Tibial nerve (tissue), 4 donors: ENCODE measurements at regions not wholly inside any gene's neighbourhood (a gene's known extent, or its start where the extent isn't known, plus 50 kb on each side); places are given as distances from the start of the nearest gene placed in this dataset.

Experiments used
- DNase-seq, 2 donors: peaks; one replicate each; pipeline ENCODE4 v3.0.0-alpha.2; 2019; ENCODE audit warnings: low spot score in 2 of 2
- H3K27ac ChIP-seq, 4 donors: fragments of 200-600 bp; sonication (generic) in 3 of 4; one replicate each; pipeline ENCODE4 v1.5.1; 2017 to 2019; ENCODE audit warnings: mild to moderate bottlenecking in 1 of 4
- H3K27me3 ChIP-seq, 2 donors: fragments of 200-600 bp; sonication (generic) in 1 of 2; one replicate each; pipeline versions ENCODE4 v1.5.1 to v1.6.0; 2017 to 2019
- H3K36me3 ChIP-seq, 3 donors: fragments of 200-600 bp; sonication (generic); one replicate each; pipeline ENCODE4 v1.5.1; 2018 to 2019
- H3K4me1 ChIP-seq, 4 donors: fragments of 200-600 bp; sonication (generic) in 3 of 4; one replicate each; pipeline ENCODE4 v1.5.1; 2017 to 2019
- H3K4me3 ChIP-seq, 4 donors: fragments of 200-600 bp; sonication (generic) in 3 of 4; one replicate each; pipeline ENCODE4 v1.5.1; 2017 to 2019; ENCODE audit warnings: mild to moderate bottlenecking in 1 of 4, moderate library complexity in 1 of 4
- H3K9me3 ChIP-seq, 4 donors: fragments of 200-600 bp; sonication (generic) in 3 of 4; one replicate each; pipeline ENCODE4 v1.5.1; 2017 to 2019
- CTCF ChIP-seq, 5 experiments: fragments of 200-600 bp in 3 of 5; fragments of 450-650 bp in 2 of 5; sonication (generic) in 3 of 5; IDR thresholded peaks; one replicate each; pipeline ENCODE4 v1.5.1; 2016 to 2019; ENCODE audit warnings: antibody characterized with exemption in 5 of 5, mild to moderate bottlenecking in 3 of 5, moderate library complexity in 2 of 5
- EP300 ChIP-seq, 2 donors: sonication (generic); formaldehyde crosslinking; IDR thresholded peaks; one replicate each; pipeline ENCODE4 v1.6.1; 2017; ENCODE audit warnings: antibody characterized with exemption in 2 of 2, mild to moderate bottlenecking in 1 of 2
- POLR2A ChIP-seq, 2 donors: fragments of 450-650 bp; IDR thresholded peaks; one replicate each; pipeline ENCODE4 v1.6.1; 2017; ENCODE audit warnings: antibody characterized with exemption in 2 of 2, mild to moderate bottlenecking in 2 of 2, moderate library complexity in 2 of 2
- WGBS, 2 donors: methylation state at CpG; one replicate each; pipeline ENCODE4 v1.1.5; 2018; 5-methylcytosine and 5-hydroxymethylcytosine counted together

GRCh38 chrX:128754130-128754529, 701.9 kb upstream of the ACTRT1 start:
- H3K27me3 ChIP-seq, result no peaks in the 10 kb centered on the region
- no peaks in the 10 kb centered on the region for H3K9me3 ChIP-seq
- TF ChIP-seq POLR2A (IDR thresholded peaks at IDR 0.05) (no peak), EP300 (IDR thresholded peaks at IDR 0.05) (no peak), CTCF (IDR thresholded peaks at IDR 0.05) (no peak)
- no peak for DNase-seq
- no peaks in the 10 kb centered on the region for H3K4me1 ChIP-seq
- no peaks in the 10 kb centered on the region for H3K36me3 ChIP-seq
- no peak overlapping the region for H3K4me3 ChIP-seq
- no peak overlapping the region for H3K27ac ChIP-seq

- DNase-seq, result no peak
- H3K36me3 ChIP-seq, result no peaks in the 10 kb centered on the region
- no peak for TF ChIP-seq CTCF (IDR thresholded peaks at IDR 0.05)
- TF ChIP-seq EP300 (IDR thresholded peaks at IDR 0.05), result no peak
- no peak for TF ChIP-seq POLR2A (IDR thresholded peaks at IDR 0.05)
- H3K27me3 ChIP-seq, result no peaks in the 10 kb centered on the region
- WGBS, 2 donors, result 67 to 70% methylated on average over 1 of the region's 1 CpG
- H3K9me3 ChIP-seq, result no peaks in the 10 kb centered on the region
- H3K4me1 ChIP-seq, result no peaks in the 10 kb centered on the region
- H3K4me3 ChIP-seq, result no peak overlapping the region
- no peak overlapping the region for H3K27ac ChIP-seq
Observed at GRCh38 chrX:128739539-128739938, 687.3 kb upstream of the ACTRT1 start.

- H3K27me3 ChIP-seq, result no peaks in the 10 kb centered on the region
- no peaks in the 10 kb centered on the region for H3K36me3 ChIP-seq
- 56 to 76% methylated on average over 1 of the region's 1 CpG for WGBS, 2 donors
- no peaks in the 10 kb centered on the region for H3K9me3 ChIP-seq
- no peaks in the 10 kb centered on the region for H3K4me1 ChIP-seq
- DNase-seq, result no peak
- TF ChIP-seq POLR2A (IDR thresholded peaks at IDR 0.05) (no peak), EP300 (IDR thresholded peaks at IDR 0.05) (no peak), CTCF (IDR thresholded peaks at IDR 0.05) (no peak)
- H3K27ac ChIP-seq, result no peak overlapping the region
- H3K4me3 ChIP-seq, result no peak overlapping the region
Observed at GRCh38 chrX:128728943-128729342, 676.7 kb upstream of the ACTRT1 start.

- no peak for TF ChIP-seq POLR2A (IDR thresholded peaks at IDR 0.05)
- no peak for TF ChIP-seq CTCF (IDR thresholded peaks at IDR 0.05)
- no peak for TF ChIP-seq EP300 (IDR thresholded peaks at IDR 0.05)
- Histone ChIP-seq H3K27me3 (no peaks in the 10 kb centered on the region), H3K4me1 (no peaks in the 10 kb centered on the region)
Observed at GRCh38 chrX:128717635-128718578, 665.7 kb upstream of the ACTRT1 start.

GRCh38 chrX:128714425-128714824, 662.2 kb upstream of the ACTRT1 start:
- Histone ChIP-seq H3K27ac (no peak overlapping the region), H3K27me3 (no peaks in the 10 kb centered on the region), H3K4me3 (no peak overlapping the region), H3K4me1 (no peaks in the 10 kb centered on the region), H3K9me3 (no peaks in the 10 kb centered on the region), H3K36me3 (no peaks in the 10 kb centered on the region)
- TF ChIP-seq EP300 (IDR thresholded peaks at IDR 0.05) (no peak), POLR2A (IDR thresholded peaks at IDR 0.05) (no peak), CTCF (IDR thresholded peaks at IDR 0.05) (no peak)
- 74 to 90% methylated on average over 6 to 9 of the region's 9 CpGs for WGBS, 2 donors
- no peak for DNase-seq

More at GRCh38 chrX:128717635-128718578, 665.7 kb upstream of the ACTRT1 start:
- Histone ChIP-seq H3K4me3 (no peak overlapping the region), H3K9me3 (no peaks in the 10 kb centered on the region), H3K36me3 (no peaks in the 10 kb centered on the region), H3K27ac (no peak overlapping the region)
- 69 to 75% methylated on average over 4 of the region's 4 CpGs for WGBS, 2 donors
- DNase-seq, result no peak
